Tibial nerve (tissue), 4 donors: ENCODE measurements at regions not wholly inside any gene's neighbourhood (a gene's known extent, or its start where the extent isn't known, plus 50 kb on each side); places are given as distances from the start of the nearest gene placed in this dataset.

Source experiments
- DNase-seq, 2 donors: peaks; one replicate each; pipeline ENCODE4 v3.0.0-alpha.2; 2019; ENCODE audit warnings: low spot score in 2 of 2
- H3K27ac ChIP-seq, 4 donors: fragments of 200-600 bp; sonication (generic) in 3 of 4; one replicate each; pipeline ENCODE4 v1.5.1; 2017 to 2019; ENCODE audit warnings: mild to moderate bottlenecking in 1 of 4
- H3K27me3 ChIP-seq, 2 donors: fragments of 200-600 bp; sonication (generic) in 1 of 2; one replicate each; pipeline versions ENCODE4 v1.5.1 to v1.6.0; 2017 to 2019
- H3K36me3 ChIP-seq, 3 donors: fragments of 200-600 bp; sonication (generic); one replicate each; pipeline ENCODE4 v1.5.1; 2018 to 2019
- H3K4me1 ChIP-seq, 4 donors: fragments of 200-600 bp; sonication (generic) in 3 of 4; one replicate each; pipeline ENCODE4 v1.5.1; 2017 to 2019
- H3K4me3 ChIP-seq, 4 donors: fragments of 200-600 bp; sonication (generic) in 3 of 4; one replicate each; pipeline ENCODE4 v1.5.1; 2017 to 2019; ENCODE audit warnings: mild to moderate bottlenecking in 1 of 4, moderate library complexity in 1 of 4
- H3K9me3 ChIP-seq, 4 donors: fragments of 200-600 bp; sonication (generic) in 3 of 4; one replicate each; pipeline ENCODE4 v1.5.1; 2017 to 2019
- EP300 ChIP-seq, 2 donors: sonication (generic); formaldehyde crosslinking; IDR thresholded peaks; one replicate each; pipeline ENCODE4 v1.6.1; 2017; ENCODE audit warnings: antibody characterized with exemption in 2 of 2, mild to moderate bottlenecking in 1 of 2
- POLR2A ChIP-seq, 2 donors: fragments of 450-650 bp; IDR thresholded peaks; one replicate each; pipeline ENCODE4 v1.6.1; 2017; ENCODE audit warnings: antibody characterized with exemption in 2 of 2, mild to moderate bottlenecking in 2 of 2, moderate library complexity in 2 of 2
- WGBS, 2 donors: methylation state at CpG; one replicate each; pipeline ENCODE4 v1.1.5; 2018; 5-methylcytosine and 5-hydroxymethylcytosine counted together
- TF ChIP-seq, protein P1 (sequence below), 5 experiments: fragments of 200-600 bp in 3 of 5; fragments of 450-650 bp in 2 of 5; sonication (generic) in 3 of 5; IDR thresholded peaks; one replicate each; pipeline ENCODE4 v1.5.1; 2016 to 2019; ENCODE audit warnings: antibody characterized with exemption in 5 of 5, mild to moderate bottlenecking in 3 of 5, moderate library complexity in 2 of 5

DNA sequence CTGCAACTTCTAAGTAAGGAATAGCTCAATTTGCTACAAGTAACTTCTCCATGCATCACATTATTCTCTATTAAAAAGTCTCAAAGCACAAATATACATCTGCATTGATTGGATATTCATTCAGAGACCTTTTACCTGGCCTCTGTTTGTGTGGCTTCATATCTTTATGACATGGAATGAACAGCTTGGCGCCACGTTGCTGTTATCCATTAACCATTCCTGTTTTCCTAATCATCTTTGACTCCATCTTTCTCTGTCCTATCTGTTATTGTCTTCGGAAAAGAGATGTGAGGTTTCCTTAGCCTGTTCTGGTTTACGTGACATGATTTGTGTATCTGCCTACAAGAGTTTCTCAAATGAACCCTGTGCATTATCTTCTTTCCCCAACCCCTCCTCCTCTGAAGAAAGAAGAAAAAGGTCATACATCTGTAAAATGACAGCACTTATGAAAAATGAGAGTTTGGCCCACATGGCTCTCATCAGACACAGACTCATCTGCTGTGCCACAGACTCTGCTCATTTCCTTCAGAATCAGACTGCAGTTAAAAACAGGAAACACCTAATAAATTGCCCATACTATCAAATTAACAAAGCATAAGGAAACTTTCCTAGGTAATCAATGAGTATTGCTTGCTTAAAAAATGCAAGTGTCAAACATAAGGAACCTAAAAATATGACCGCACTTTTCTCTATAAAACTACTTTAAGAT, 347.6 kb upstream of the FAM241A start:
- H3K27ac ChIP-seq, result no peak overlapping the region
- no peaks in the 10 kb centered on the region for H3K36me3 ChIP-seq
- H3K9me3 ChIP-seq, result no peaks in the 10 kb centered on the region
- TF ChIP-seq, protein P1, sequence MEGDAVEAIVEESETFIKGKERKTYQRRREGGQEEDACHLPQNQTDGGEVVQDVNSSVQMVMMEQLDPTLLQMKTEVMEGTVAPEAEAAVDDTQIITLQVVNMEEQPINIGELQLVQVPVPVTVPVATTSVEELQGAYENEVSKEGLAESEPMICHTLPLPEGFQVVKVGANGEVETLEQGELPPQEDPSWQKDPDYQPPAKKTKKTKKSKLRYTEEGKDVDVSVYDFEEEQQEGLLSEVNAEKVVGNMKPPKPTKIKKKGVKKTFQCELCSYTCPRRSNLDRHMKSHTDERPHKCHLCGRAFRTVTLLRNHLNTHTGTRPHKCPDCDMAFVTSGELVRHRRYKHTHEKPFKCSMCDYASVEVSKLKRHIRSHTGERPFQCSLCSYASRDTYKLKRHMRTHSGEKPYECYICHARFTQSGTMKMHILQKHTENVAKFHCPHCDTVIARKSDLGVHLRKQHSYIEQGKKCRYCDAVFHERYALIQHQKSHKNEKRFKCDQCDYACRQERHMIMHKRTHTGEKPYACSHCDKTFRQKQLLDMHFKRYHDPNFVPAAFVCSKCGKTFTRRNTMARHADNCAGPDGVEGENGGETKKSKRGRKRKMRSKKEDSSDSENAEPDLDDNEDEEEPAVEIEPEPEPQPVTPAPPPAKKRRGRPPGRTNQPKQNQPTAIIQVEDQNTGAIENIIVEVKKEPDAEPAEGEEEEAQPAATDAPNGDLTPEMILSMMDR (IDR thresholded peaks at IDR 0.05), result no peak
- TF ChIP-seq POLR2A (IDR thresholded peaks at IDR 0.05), result no peak
- TF ChIP-seq EP300 (IDR thresholded peaks at IDR 0.05), result no peak
- 69 to 71% methylated on average over 5 of the region's 5 CpGs for WGBS, 2 donors
- no peaks in the 10 kb centered on the region for H3K4me1 ChIP-seq
- no peaks in the 10 kb centered on the region for H3K27me3 ChIP-seq
- no peak overlapping the region for H3K4me3 ChIP-seq
- no peak for DNase-seq

GRCh38 chr4:111798840-111799239, 346.4 kb upstream of the FAM241A start:
- 72 to 73% methylated on average over 2 of the region's 2 CpGs for WGBS, 2 donors
- no peaks in the 10 kb centered on the region for H3K36me3 ChIP-seq
- TF ChIP-seq, protein P1 (IDR thresholded peaks at IDR 0.05), result no peak
- no peak for TF ChIP-seq POLR2A (IDR thresholded peaks at IDR 0.05)
- no peak for TF ChIP-seq EP300 (IDR thresholded peaks at IDR 0.05)
- H3K4me3 ChIP-seq, result no peak overlapping the region
- no peak overlapping the region for H3K27ac ChIP-seq
- no peak for DNase-seq
- H3K4me1 ChIP-seq, result no peaks in the 10 kb centered on the region
- no peaks in the 10 kb centered on the region for H3K9me3 ChIP-seq
- no peaks in the 10 kb centered on the region for H3K27me3 ChIP-seq

GRCh38 chr4:111800551-111800950, 344.7 kb upstream of the FAM241A start:
- H3K4me3 ChIP-seq, result no peak overlapping the region
- 76 to 84% methylated on average over 2 of the region's 2 CpGs for WGBS, 2 donors
- no peak overlapping the region for H3K27ac ChIP-seq
- H3K36me3 ChIP-seq, result no peaks in the 10 kb centered on the region
- no peak for TF ChIP-seq EP300 (IDR thresholded peaks at IDR 0.05)
- TF ChIP-seq, protein P1 (IDR thresholded peaks at IDR 0.05), result no peak
- no peak for TF ChIP-seq POLR2A (IDR thresholded peaks at IDR 0.05)
- no peak for DNase-seq
- no peaks in the 10 kb centered on the region for H3K4me1 ChIP-seq
- no peaks in the 10 kb centered on the region for H3K9me3 ChIP-seq
- H3K27me3 ChIP-seq, result no peaks in the 10 kb centered on the region

GRCh38 chr4:111802191-111802590, 343.1 kb upstream of the FAM241A start:
- Histone ChIP-seq H3K36me3 (no peaks in the 10 kb centered on the region), H3K27ac (no peak overlapping the region), H3K27me3 (no peaks in the 10 kb centered on the region), H3K4me1 (no peaks in the 10 kb centered on the region), H3K4me3 (no peak overlapping the region), H3K9me3 (no peaks in the 10 kb centered on the region)
- WGBS, 2 donors, result 60 to 62% methylated on average over 3 of the region's 3 CpGs
- TF ChIP-seq, protein P1 (IDR thresholded peaks at IDR 0.05), result no peak
- TF ChIP-seq POLR2A (IDR thresholded peaks at IDR 0.05) (no peak), EP300 (IDR thresholded peaks at IDR 0.05) (no peak)
- no peak for DNase-seq

GRCh38 chr4:111806331-111806730, 338.9 kb upstream of the FAM241A start:
- WGBS, 2 donors, result 55 to 63% methylated on average over 5 of the region's 5 CpGs
- no peaks in the 10 kb centered on the region for H3K9me3 ChIP-seq
- H3K36me3 ChIP-seq, result no peaks in the 10 kb centered on the region

More at GRCh38 chr4:111806331-111806730, 338.9 kb upstream of the FAM241A start:
- Histone ChIP-seq H3K27me3 (no peaks in the 10 kb centered on the region), H3K27ac (no peak overlapping the region), H3K4me3 (no peak overlapping the region), H3K4me1 (no peaks in the 10 kb centered on the region)
- TF ChIP-seq POLR2A (IDR thresholded peaks at IDR 0.05), result no peak
- no peak for TF ChIP-seq EP300 (IDR thresholded peaks at IDR 0.05)
- TF ChIP-seq, protein P1 (IDR thresholded peaks at IDR 0.05), result no peak
- no peak for DNase-seq
